ES-I3 (cell line): ENCODE measurements at regions not wholly inside any gene's neighbourhood (a gene's known extent, or its start where the extent isn't known, plus 50 kb on each side); places are given as distances from the start of the nearest gene placed in this dataset.
"Not testable (repeated sequence)": the region's sequence is repeated elsewhere in the genome, so short reads cannot be mapped to it uniquely, and the experiment has no call there.

Experiments
- H3K36me3 ChIP-seq: 2 replicates; pipeline ENCODE4 v1.6.1; 2013; ENCODE audit warnings: mild to moderate bottlenecking, low read length, control low read depth, moderate library complexity; ENCODE audit not compliant: insufficient read depth
- H3K4me1 ChIP-seq: 2 replicates; pipeline ENCODE4 v1.6.1; 2013; ENCODE audit warnings: mild to moderate bottlenecking, control low read depth, low read length; ENCODE audit not compliant: insufficient read depth
- H3K9ac ChIP-seq: 2 replicates; pipeline ENCODE4 v1.6.1; 2013; ENCODE audit warnings: low read depth, mild to moderate bottlenecking, low read length, moderate library complexity
- H3K9me3 ChIP-seq: 2 replicates; pipeline ENCODE4 v1.6.1; 2013; ENCODE audit warnings: mild to moderate bottlenecking, low read length, moderate library complexity; ENCODE audit not compliant: control insufficient read depth, insufficient read depth

- no peaks in the 10 kb centered on the region for H3K9me3 ChIP-seq
- no peaks in the 10 kb centered on the region for H3K4me1 ChIP-seq
- H3K9ac ChIP-seq: no peak overlapping the region
- no peaks in the 10 kb centered on the region for H3K36me3 ChIP-seq
Measured at GRCh38 chr6:73951183-73951582, 255.2 kb downstream of the CD109 start.

GRCh38 chr6:73943930-73944652 is 248.1 kb downstream of the CD109 start:
- H3K4me1 ChIP-seq: no peaks in the 10 kb centered on the region
- no peaks in the 10 kb centered on the region; the same call in 1 of the 2 replicates for H3K36me3 ChIP-seq
- no peaks in the 10 kb centered on the region for H3K9me3 ChIP-seq
- no peak overlapping the region for H3K9ac ChIP-seq

GRCh38 chr6:73943411-73943810 is 247.4 kb downstream of the CD109 start:
- Histone ChIP-seq H3K9ac (no peak overlapping the region), H3K4me1 (no peaks in the 10 kb centered on the region), H3K9me3 (no peaks in the 10 kb centered on the region), H3K36me3 (no peaks in the 10 kb centered on the region; the same call in 1 of the 2 replicates)

GRCh38 chr6:73942592-73943186 is 246.7 kb downstream of the CD109 start:
- Histone ChIP-seq H3K4me1 (no peaks in the 10 kb centered on the region), H3K36me3 (no peaks in the 10 kb centered on the region; the same call in 1 of the 2 replicates), H3K9me3 (no peaks in the 10 kb centered on the region), H3K9ac (no peak overlapping the region)

GRCh38 chr6:73941892-73942291 is 245.9 kb downstream of the CD109 start:
- Histone ChIP-seq H3K9me3 (no peaks in the 10 kb centered on the region), H3K36me3 (no peaks in the 10 kb centered on the region; the same call in 1 of the 2 replicates), H3K9ac (no peak overlapping the region), H3K4me1 (no peaks in the 10 kb centered on the region)

- Histone ChIP-seq H3K4me1 (no peaks in the 10 kb centered on the region), H3K9me3 (no peaks in the 10 kb centered on the region), H3K36me3 (no peaks in the 10 kb centered on the region; the same call in 1 of the 2 replicates), H3K9ac (no peak overlapping the region)
Measured at GRCh38 chr6:73937805-73938204, 241.8 kb downstream of the CD109 start.

- Histone ChIP-seq H3K9ac (no peak overlapping the region), H3K9me3 (no peaks in the 10 kb centered on the region), H3K36me3 (no peaks in the 10 kb centered on the region), H3K4me1 (no peaks in the 10 kb centered on the region)
Measured at GRCh38 chr6:73932866-73933265, 236.9 kb downstream of the CD109 start.

- Histone ChIP-seq H3K36me3 (no peaks in the 10 kb centered on the region), H3K9ac (no peak overlapping the region), H3K9me3 (no peaks in the 10 kb centered on the region), H3K4me1 (no peaks in the 10 kb centered on the region)
Measured at GRCh38 chr6:73929405-73929804, 233.4 kb downstream of the CD109 start.

- no peak overlapping the region for H3K9ac ChIP-seq
- H3K36me3 ChIP-seq: no peaks in the 10 kb centered on the region
- H3K4me1 ChIP-seq: no peaks in the 10 kb centered on the region
- no peaks in the 10 kb centered on the region for H3K9me3 ChIP-seq
Measured at GRCh38 chr6:73927421-73927820, 231.4 kb downstream of the CD109 start.

GRCh38 chr6:73925703-73926102 is 229.7 kb downstream of the CD109 start:
- H3K9ac ChIP-seq, H3K36me3 ChIP-seq, H3K9me3 ChIP-seq, H3K4me1 ChIP-seq: not testable (repeated sequence)

- Histone ChIP-seq H3K9me3 (no peaks in the 10 kb centered on the region), H3K36me3 (no peaks in the 10 kb centered on the region), H3K9ac (no peak overlapping the region), H3K4me1 (no peaks in the 10 kb centered on the region)
Measured at GRCh38 chr6:73923905-73924485, 228.0 kb downstream of the CD109 start.

- Histone ChIP-seq H3K9ac (no peak overlapping the region), H3K9me3 (0 out of 2 replicates have a peak, but pooled peaks cover 3% of the 10 kb centered on the region), H3K36me3 (no peaks in the 10 kb centered on the region), H3K4me1 (no peaks in the 10 kb centered on the region)
Measured at GRCh38 chr6:73903155-73903554, 207.2 kb downstream of the CD109 start.

- Histone ChIP-seq H3K9ac (no peak overlapping the region), H3K4me1 (no peaks in the 10 kb centered on the region), H3K36me3 (no peaks in the 10 kb centered on the region), H3K9me3 (0 out of 2 replicates have a peak, but pooled peaks cover 3% of the 10 kb centered on the region)
Measured at GRCh38 chr6:73901986-73902385, 206.0 kb downstream of the CD109 start.

GRCh38 chr6:73901311-73901710 is 205.3 kb downstream of the CD109 start:
- Histone ChIP-seq H3K4me1 (no peaks in the 10 kb centered on the region), H3K9me3 (0 out of 2 replicates have a peak, but pooled peaks cover 3% of the 10 kb centered on the region), H3K36me3 (no peaks in the 10 kb centered on the region), H3K9ac (no peak overlapping the region)

GRCh38 chr6:73898599-73898998 is 202.6 kb downstream of the CD109 start:
- H3K9me3 ChIP-seq: 0 out of 2 replicates have a peak, but pooled peaks cover 3% of the 10 kb centered on the region
- H3K36me3 ChIP-seq: no peaks in the 10 kb centered on the region
- no peak overlapping the region for H3K9ac ChIP-seq
- H3K4me1 ChIP-seq: no peaks in the 10 kb centered on the region
